Stimulated activated naive CD8-positive, alpha-beta T cell treated with anti-CD3 and anti-CD28 coated beads, Interleukin-15, Interleukin-2, amounts not matched to agents 100 ng/mL and 50 ng/mL, for 24 hours (primary cell): ENCODE measurements at regions not wholly inside any gene's neighbourhood (a gene's known extent, or its start where the extent isn't known, plus 50 kb on each side); places are given as distances from the start of the nearest gene placed in this dataset.

ENCODE experiments used
- H3K27ac Mint-ChIP-seq: one replicate; pipeline ENCODE4 v1.8.0; 2021; ENCODE audit warnings: mild to moderate bottlenecking, mixed read lengths
- H3K27me3 Mint-ChIP-seq: one replicate; pipeline ENCODE4 v1.8.0; 2021; ENCODE audit warnings: mixed read lengths
- H3K36me3 Mint-ChIP-seq: one replicate; pipeline ENCODE4 v1.8.0; 2021; ENCODE audit warnings: low read depth, mixed read lengths
- H3K4me1 Mint-ChIP-seq: one replicate; pipeline ENCODE4 v1.8.0; 2021; ENCODE audit warnings: low read depth, mixed read lengths
- H3K4me3 Mint-ChIP-seq: one replicate; pipeline ENCODE4 v1.8.0; 2021; ENCODE audit warnings: mild to moderate bottlenecking, mixed read lengths
- H3K9me3 Mint-ChIP-seq: one replicate; pipeline ENCODE4 v1.8.0; 2021; ENCODE audit warnings: mixed read lengths

DNA sequence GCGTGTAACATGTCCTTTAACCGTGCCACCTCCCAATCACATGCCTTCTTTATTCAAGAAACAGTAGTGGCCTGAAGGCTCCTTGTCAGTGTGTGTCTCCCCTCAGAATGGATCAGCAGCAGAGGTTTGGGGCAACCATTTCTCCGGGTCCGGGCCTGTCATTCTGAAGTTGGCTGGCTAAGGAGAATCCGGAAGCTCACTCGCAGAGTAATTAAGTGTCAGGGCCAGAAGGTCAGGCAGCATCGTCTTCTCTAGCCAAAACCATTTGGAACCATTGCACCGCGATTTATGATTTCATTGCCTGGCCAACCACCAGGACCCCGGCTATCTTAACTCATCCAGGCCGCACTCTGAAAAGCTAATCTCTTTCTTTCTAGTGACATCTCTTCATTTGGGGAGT lies 550.8 kb downstream of the EFNB2 start:
- Mint-ChIP-seq H3K4me1 (no peaks in the 10 kb centered on the region), H3K27me3 (no peaks in the 10 kb centered on the region), H3K4me3 (no peak overlapping the region), H3K9me3 (peaks cover 5% of the 10 kb centered on the region), H3K36me3 (no peaks in the 10 kb centered on the region), H3K27ac (no peak overlapping the region)

DNA sequence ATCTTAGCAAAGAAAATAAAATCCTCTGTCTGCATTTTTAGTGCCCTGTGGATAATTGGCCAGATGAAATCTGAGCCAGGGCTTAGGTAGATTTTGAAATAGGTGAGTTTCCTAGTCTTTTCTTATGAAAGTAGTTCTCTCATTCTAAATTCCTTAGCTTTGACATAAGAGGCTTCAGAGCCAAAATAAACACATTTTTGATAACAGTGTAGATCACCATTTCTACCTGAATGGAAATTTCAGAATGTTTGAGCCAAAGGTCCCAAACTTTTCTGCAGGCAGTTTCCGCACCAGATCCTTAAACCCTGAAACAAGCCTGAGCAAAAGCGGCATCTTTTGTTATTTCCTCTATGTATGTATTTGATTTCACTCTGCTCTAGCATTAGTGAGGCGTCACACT lies 551.2 kb downstream of the EFNB2 start:
- H3K9me3 Mint-ChIP-seq: peaks cover 5% of the 10 kb centered on the region
- no peak overlapping the region for H3K4me3 Mint-ChIP-seq
- H3K27ac Mint-ChIP-seq: no peak overlapping the region
- no peaks in the 10 kb centered on the region for H3K4me1 Mint-ChIP-seq
- H3K36me3 Mint-ChIP-seq: no peaks in the 10 kb centered on the region
- no peaks in the 10 kb centered on the region for H3K27me3 Mint-ChIP-seq

DNA sequence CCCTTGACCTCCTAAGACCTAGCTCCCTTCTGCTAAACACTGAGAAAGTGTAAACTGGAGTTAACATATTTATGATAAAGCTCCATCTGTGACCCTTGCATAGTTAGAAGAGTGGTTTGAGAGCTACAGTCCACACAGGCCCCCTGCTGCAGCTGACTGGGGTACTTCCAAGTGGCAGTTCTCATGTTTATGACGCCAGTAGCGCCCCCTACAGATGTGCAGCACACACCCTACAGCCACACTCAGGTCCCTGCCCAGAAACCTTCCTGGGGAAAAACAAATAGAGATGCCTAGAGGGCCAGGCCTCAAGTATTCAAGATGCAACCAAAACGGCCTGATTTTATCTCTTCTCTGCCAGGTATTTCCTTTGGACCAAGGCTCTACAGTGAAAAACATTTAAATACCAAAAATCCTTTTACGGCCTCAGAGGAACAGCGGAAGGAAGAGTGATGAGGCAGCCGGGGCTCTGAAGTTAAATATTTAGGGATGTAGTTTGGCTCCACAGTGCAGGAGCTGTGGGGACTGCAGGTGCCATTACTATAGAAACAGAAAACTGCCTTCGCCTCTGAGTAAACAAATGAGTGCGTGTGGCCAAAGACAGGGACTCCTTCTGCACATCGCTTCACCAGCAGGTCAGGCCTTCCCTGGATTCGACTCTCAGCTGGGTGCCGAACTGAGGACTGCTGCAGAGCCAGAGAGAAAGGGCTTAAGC lies 553.1 kb downstream of the EFNB2 start:
- no peaks in the 10 kb centered on the region for H3K4me1 Mint-ChIP-seq
- no peaks in the 10 kb centered on the region for H3K27me3 Mint-ChIP-seq
- H3K36me3 Mint-ChIP-seq: no peaks in the 10 kb centered on the region
- H3K4me3 Mint-ChIP-seq: no peak overlapping the region
- no peak overlapping the region for H3K27ac Mint-ChIP-seq
- no peaks in the 10 kb centered on the region for H3K9me3 Mint-ChIP-seq

DNA sequence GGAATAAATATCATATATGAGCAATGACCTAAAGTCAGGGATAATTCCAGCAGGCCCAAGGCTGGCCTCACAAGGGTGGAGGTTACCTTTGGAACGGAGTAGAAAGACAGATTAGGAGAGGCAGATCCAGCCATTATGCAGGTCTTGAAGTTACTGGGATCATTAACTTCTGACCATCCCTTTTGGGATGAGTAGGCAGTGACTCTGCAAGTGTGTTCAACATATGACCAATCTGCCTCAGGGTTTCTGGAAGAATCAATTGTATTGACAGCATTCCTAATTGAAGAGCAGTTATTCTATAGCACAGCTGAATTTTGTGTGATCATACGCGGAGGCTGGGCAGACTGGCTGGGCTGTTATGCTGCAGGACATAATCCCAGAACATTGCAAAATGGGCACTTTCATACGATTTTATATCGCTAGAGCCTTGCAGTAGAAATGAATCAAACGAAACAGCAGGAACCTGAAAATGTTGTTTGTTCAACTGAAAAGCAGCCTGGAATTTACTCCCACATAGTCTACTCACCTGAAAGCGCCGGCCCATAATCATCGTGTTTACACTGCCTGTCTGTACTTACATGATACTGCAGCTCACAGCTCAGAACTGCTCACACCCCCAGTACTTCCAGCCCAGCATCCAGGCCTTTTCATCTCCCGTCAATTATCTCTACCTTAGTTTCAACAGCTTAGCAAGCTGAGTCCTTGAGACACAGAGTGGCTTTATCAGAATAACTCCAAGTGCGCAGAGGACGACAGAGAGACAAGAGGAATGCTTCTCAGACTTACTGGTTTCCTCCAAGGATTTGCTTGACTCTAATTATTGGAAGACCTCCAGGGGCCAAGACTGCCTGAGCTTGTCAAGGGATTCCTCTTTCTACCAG lies 556.1 kb downstream of the EFNB2 start:
- Mint-ChIP-seq H3K27ac (no peak overlapping the region), H3K27me3 (no peaks in the 10 kb centered on the region), H3K4me1 (no peaks in the 10 kb centered on the region), H3K36me3 (no peaks in the 10 kb centered on the region), H3K4me3 (no peak overlapping the region), H3K9me3 (peaks cover 7% of the 10 kb centered on the region)

DNA sequence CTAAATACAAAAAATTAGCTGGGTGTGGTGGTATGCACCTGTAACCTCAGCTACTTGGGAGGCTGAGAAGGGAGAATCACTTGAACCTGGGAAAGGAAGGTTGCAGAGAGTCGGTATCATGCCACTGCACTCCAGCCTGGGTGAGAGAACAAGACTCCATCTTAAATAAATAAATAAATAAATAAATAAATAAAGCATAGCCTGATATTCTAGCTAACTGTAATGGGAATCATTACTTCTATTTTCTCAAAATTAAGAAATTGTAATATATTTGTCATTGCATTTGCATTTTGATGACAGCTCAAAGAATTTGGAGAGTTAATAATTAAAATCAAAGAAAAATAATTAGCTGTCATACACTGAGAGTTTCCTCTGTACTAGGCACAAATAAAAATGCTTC lies 561.1 kb downstream of the EFNB2 start:
- Mint-ChIP-seq H3K36me3 (no peaks in the 10 kb centered on the region), H3K9me3 (peaks cover 7% of the 10 kb centered on the region), H3K4me1 (no peaks in the 10 kb centered on the region), H3K27ac (no peak overlapping the region), H3K27me3 (no peaks in the 10 kb centered on the region), H3K4me3 (no peak overlapping the region)

DNA sequence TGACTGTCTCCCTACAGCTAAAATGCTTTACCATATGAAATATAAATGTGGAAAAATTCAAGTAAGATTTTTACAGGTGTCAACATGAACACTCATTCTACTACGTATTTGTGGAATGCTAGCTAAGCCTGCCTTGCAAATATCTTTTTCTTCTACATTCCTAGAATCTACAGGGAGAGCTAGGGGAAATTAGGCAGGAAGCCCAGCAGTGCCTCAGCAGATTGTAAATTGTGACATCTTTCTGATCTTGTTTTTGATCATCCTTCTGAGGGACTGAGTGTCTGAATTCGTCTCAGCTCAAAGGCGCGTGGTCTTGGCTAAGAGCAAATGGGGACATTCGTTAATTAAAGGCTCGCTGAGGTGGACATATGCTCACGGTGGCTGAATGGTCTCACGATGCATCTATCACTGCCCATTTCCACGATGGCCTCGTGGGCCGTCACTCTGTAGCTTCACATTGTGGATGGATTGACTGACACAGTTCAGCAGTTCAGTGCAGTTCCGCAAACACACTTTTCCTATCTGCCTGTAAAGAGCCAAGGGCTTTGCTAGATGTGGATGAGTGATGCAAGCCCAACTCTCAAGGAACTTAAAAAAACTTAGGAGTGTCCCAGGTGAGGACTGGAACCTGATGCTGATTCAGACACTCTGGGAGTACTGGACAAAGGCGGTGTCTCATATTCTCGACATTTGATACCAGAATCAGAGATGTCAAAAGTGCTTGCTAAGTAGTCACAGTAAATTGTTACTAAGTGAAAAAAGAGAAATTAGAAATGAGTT lies 562.5 kb downstream of the EFNB2 start:
- Mint-ChIP-seq H3K36me3 (no peaks in the 10 kb centered on the region), H3K4me1 (no peaks in the 10 kb centered on the region), H3K27me3 (no peaks in the 10 kb centered on the region), H3K9me3 (peaks cover 7% of the 10 kb centered on the region), H3K4me3 (no peak overlapping the region), H3K27ac (no peak overlapping the region)

DNA sequence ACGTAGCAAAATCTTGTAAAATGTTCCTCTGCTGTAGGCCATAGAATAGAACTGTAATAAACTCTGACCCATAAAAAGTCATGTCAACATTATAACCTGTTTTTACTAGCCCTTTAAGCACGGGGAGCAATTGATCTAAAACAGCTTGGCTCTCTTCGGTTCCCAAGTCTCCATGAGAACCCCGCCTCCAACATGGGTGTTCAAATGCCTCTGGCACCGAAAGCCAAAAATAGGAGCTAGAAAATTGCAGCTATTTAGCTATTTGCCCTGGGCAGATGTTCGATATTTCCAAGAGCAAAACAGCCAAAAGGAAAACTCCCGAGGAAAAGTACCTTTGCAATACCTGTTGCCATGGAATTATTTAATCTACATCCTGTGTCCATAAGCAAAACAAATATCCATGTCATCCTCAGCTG lies 563.1 kb downstream of the EFNB2 start:
- Mint-ChIP-seq H3K9me3 (peaks cover 7% of the 10 kb centered on the region), H3K27me3 (no peaks in the 10 kb centered on the region), H3K4me3 (no peak overlapping the region), H3K36me3 (no peaks in the 10 kb centered on the region), H3K4me1 (no peaks in the 10 kb centered on the region), H3K27ac (no peak overlapping the region)

DNA sequence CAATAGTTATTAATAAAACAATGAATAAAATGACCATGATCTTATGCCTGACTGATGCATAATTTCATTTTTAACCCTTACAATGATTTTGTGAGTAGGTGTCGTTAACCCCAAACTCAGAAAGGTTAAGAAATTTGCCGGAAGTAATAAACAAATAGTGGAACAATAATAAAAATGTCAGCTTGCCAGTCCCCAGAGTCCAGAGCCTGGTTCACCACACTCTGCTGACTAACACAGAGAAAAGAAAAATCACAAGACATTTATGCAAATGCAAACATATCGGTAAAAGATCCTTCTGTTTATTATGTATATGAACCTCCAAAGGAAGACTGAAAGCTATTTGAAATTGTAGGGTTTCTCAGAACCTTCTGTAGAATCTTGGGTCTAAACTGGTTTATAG lies 563.7 kb downstream of the EFNB2 start:
- H3K27me3 Mint-ChIP-seq: no peaks in the 10 kb centered on the region
- H3K27ac Mint-ChIP-seq: no peak overlapping the region
- H3K4me3 Mint-ChIP-seq: no peak overlapping the region
- H3K36me3 Mint-ChIP-seq: no peaks in the 10 kb centered on the region
- H3K9me3 Mint-ChIP-seq: peaks cover 7% of the 10 kb centered on the region
- H3K4me1 Mint-ChIP-seq: no peaks in the 10 kb centered on the region

DNA sequence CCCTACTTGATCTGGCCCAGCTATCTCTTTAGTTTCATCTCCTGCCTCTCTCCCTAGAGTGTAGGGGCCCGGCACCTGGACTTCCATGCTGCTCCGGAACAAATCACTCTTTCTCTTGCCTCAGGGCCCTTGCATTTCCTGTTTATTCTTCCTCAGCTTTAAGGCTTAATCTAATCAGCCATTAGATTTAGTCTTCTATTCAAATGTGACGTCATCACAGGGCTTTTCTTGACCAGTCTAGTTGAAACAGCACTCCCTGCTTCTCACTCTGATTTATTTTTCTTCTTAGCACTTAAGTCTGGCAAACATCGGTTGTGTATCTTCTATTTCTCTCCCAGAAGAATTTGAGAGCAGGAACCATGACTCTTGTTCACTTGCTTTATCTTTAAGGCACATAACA lies 564.1 kb downstream of the EFNB2 start:
- Mint-ChIP-seq H3K27me3 (no peaks in the 10 kb centered on the region), H3K36me3 (no peaks in the 10 kb centered on the region), H3K4me3 (no peak overlapping the region), H3K4me1 (no peaks in the 10 kb centered on the region), H3K9me3 (peaks cover 7% of the 10 kb centered on the region), H3K27ac (no peak overlapping the region)

DNA sequence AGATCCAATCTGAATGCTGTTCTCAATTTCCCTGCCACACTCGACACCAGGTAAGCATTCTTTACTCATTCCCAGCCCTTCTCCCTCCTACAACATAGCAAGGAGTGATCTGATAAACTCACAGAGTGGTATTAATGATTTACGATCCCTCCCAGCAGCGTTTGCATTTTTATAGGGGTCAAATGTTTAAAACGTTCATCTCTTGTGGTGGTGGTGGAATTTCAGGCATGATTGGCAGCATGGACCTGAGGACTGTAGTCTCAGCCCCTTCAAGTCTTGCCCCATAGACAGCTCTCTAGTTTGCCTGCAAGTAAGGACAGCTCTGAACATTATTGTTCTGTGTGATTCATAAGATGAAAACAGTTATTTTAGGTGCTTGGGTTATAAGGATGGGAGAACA lies 565.7 kb downstream of the EFNB2 start:
- no peaks in the 10 kb centered on the region for H3K36me3 Mint-ChIP-seq
- no peaks in the 10 kb centered on the region for H3K4me1 Mint-ChIP-seq
- H3K9me3 Mint-ChIP-seq: peaks cover under 1% of the 10 kb centered on the region
- H3K27ac Mint-ChIP-seq: no peak overlapping the region
- H3K4me3 Mint-ChIP-seq: no peak overlapping the region
- H3K27me3 Mint-ChIP-seq: no peaks in the 10 kb centered on the region

DNA sequence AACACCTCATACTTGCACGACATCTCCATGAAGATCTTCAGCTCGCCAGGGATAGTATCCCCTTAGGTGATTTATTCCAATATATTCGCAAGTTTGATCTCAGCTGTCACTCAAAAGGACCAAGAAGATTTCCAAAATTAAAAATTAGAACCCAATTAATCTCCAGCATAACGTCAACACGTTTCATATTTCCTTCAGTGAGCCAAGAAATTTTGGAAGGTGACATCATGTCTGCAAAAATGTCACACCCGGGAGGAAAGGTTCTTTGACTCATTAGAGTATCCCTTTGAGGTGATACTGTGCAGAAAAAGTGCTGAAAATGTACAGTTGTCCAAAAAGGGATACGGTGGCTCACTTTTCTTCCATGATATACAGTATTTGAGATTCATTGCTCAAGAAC lies 569.6 kb downstream of the EFNB2 start:
- no peaks in the 10 kb centered on the region for H3K4me1 Mint-ChIP-seq
- H3K27me3 Mint-ChIP-seq: no peaks in the 10 kb centered on the region
- no peak overlapping the region for H3K27ac Mint-ChIP-seq
- no peaks in the 10 kb centered on the region for H3K9me3 Mint-ChIP-seq
- no peak overlapping the region for H3K4me3 Mint-ChIP-seq
- H3K36me3 Mint-ChIP-seq: no peaks in the 10 kb centered on the region

DNA sequence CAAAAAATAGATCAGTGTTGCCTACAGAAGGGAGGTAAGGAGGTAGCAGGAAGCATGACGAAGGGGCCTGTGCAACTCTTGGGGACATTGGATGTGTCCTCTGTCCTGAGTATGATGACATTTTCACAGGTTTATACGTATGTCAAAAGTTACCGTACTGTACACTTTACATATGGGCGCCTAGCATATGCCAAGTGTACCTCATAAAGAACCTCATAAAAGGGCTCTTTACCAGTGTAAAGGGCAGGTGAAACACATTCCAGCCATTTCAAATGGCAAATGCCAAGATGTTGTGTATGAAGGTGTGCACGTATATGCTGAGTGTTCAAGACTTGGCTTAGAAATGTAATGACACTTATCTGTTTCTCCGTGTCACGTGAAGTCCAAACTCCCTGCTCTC lies 573.4 kb downstream of the EFNB2 start:
- H3K4me1 Mint-ChIP-seq: no peaks in the 10 kb centered on the region
- no peak overlapping the region for H3K4me3 Mint-ChIP-seq
- H3K27ac Mint-ChIP-seq: no peak overlapping the region
- no peaks in the 10 kb centered on the region for H3K36me3 Mint-ChIP-seq
- no peaks in the 10 kb centered on the region for H3K27me3 Mint-ChIP-seq
- no peaks in the 10 kb centered on the region for H3K9me3 Mint-ChIP-seq

DNA sequence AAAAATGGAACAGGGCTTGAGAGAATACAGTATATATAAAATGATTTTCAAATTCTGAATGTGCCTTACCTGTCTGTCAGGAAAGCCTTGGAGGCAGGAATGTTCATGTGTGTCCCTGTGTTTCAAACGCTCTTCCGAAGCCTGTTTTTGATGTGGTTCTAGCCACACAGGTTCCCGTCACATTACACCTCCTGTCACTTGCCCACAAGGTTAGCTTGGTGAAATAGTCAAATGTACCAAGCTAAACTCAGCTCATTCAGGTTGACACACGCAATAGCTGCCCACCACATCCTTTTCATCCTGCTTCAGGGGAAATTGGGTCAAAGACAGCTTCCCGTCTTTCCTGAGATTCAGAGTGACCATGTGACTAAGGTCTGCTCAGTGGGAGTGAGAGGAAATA lies 574.0 kb downstream of the EFNB2 start:
- no peak overlapping the region for H3K4me3 Mint-ChIP-seq

DNA sequence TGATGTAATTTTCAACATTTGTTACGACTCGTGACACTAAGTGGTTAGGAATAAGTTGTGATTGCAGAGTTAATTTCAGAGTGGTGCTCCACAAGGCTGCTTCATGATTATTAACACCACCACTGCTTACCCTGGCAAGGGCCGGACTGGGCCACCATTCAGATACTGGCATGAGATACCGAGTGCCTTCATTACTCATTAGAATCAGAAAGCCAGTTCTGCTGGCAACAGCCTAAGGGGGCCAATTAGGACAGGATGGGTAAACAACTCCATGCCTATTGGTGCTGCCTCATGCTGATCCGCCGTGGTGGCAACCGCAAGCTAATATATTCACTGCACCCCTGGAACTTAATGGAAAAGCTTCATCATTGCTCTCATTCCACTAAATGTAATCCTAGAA lies 575.1 kb downstream of the EFNB2 start:
- Mint-ChIP-seq H3K9me3 (no peaks in the 10 kb centered on the region), H3K4me3 (no peak overlapping the region), H3K4me1 (no peaks in the 10 kb centered on the region), H3K36me3 (no peaks in the 10 kb centered on the region), H3K27me3 (no peaks in the 10 kb centered on the region), H3K27ac (no peak overlapping the region)

More for the DNA sequence above, 574.0 kb downstream of the EFNB2 start:
- H3K27me3 Mint-ChIP-seq: no peaks in the 10 kb centered on the region
- H3K4me1 Mint-ChIP-seq: no peaks in the 10 kb centered on the region
- no peaks in the 10 kb centered on the region for H3K9me3 Mint-ChIP-seq
- no peaks in the 10 kb centered on the region for H3K36me3 Mint-ChIP-seq
- H3K27ac Mint-ChIP-seq: no peak overlapping the region

DNA sequence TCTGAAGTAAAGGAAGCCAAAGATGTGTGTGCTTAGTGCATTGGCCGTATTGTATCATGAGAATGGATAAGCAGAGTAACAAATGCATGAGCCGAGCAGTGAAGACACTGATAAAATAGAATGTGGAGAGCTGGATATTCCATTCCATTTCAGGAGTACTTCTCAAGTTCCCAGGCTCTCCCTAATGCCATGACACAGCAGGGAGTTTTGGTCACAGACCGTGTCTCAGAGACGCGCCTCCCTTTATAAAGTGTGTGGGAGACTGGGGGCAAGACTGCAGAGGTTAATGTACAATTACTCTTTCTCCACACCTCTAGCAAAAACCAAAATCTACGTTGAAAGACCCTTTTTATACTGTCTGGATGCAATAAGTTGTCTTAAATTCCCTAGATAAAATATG lies 575.6 kb downstream of the EFNB2 start:
- H3K4me3 Mint-ChIP-seq: no peak overlapping the region
- no peaks in the 10 kb centered on the region for H3K4me1 Mint-ChIP-seq
- H3K36me3 Mint-ChIP-seq: no peaks in the 10 kb centered on the region
- H3K9me3 Mint-ChIP-seq: no peaks in the 10 kb centered on the region
- H3K27me3 Mint-ChIP-seq: no peaks in the 10 kb centered on the region
- no peak overlapping the region for H3K27ac Mint-ChIP-seq
